ENCODE measurements at regions not wholly inside any gene's neighbourhood (a gene's known extent, or its start where the extent isn't known, plus 50 kb on each side); places are given as distances from the start of the nearest gene placed in this dataset.
A peak's percentile ranks its signal among the peaks of the same experiment; 100 is the strongest.

DNA sequence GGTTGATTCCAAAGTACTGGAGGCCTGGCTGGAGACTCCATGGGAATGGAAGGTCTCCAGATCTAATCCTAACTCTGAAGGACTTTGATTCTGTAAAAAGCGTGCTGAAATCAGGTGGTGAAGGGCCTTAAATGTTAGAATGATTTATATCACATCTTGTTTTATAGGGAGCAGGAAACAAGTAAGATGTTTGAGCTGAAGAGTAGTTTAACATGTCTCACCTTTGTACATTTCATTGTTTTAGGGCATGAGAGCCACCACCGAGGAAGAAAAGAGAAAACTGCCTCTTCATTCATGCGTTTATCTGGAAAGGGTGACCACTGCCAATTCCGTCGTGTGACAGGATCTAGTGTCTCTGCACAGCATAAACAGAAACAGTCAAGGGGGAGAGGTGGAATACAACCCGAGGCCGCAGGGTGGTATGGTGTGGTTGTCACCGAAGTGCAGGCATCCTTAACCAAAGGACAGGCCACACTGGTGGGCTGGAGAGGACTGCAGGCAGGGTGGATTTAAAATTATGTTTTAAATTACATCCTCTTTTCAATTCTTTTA lies 445.3 kb downstream of the SLC4A3 start:
- no peak overlapping the region for H3K27ac ChIP-seq
- no peak overlapping the region for H3K4me3 ChIP-seq
- no peak for DNase-seq (ENCODE audit: low spot score)
- 65% methylated on average over 8 of the region's 8 CpGs for WGBS
- H3K4me1 ChIP-seq (replicated peaks), result no peaks in the 10 kb centered on the region
- no peaks in the 10 kb centered on the region for H3K36me3 ChIP-seq
- H3K27me3 ChIP-seq (replicated peaks; ENCODE audit: insufficient read depth), result no peaks in the 10 kb centered on the region
- TF ChIP-seq POLR2A (IDR thresholded peaks at IDR 0.05), result no peak
- no peak for TF ChIP-seq POLR2AphosphoS5 (IDR thresholded peaks at IDR 0.05)
- TF ChIP-seq, protein P1, sequence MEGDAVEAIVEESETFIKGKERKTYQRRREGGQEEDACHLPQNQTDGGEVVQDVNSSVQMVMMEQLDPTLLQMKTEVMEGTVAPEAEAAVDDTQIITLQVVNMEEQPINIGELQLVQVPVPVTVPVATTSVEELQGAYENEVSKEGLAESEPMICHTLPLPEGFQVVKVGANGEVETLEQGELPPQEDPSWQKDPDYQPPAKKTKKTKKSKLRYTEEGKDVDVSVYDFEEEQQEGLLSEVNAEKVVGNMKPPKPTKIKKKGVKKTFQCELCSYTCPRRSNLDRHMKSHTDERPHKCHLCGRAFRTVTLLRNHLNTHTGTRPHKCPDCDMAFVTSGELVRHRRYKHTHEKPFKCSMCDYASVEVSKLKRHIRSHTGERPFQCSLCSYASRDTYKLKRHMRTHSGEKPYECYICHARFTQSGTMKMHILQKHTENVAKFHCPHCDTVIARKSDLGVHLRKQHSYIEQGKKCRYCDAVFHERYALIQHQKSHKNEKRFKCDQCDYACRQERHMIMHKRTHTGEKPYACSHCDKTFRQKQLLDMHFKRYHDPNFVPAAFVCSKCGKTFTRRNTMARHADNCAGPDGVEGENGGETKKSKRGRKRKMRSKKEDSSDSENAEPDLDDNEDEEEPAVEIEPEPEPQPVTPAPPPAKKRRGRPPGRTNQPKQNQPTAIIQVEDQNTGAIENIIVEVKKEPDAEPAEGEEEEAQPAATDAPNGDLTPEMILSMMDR (IDR thresholded peaks at IDR 0.05), result no peak
- intact Hi-C loops (cut with DNase I), result no loop called here
- H3K9me3 ChIP-seq, result no peaks in the 10 kb centered on the region

DNA sequence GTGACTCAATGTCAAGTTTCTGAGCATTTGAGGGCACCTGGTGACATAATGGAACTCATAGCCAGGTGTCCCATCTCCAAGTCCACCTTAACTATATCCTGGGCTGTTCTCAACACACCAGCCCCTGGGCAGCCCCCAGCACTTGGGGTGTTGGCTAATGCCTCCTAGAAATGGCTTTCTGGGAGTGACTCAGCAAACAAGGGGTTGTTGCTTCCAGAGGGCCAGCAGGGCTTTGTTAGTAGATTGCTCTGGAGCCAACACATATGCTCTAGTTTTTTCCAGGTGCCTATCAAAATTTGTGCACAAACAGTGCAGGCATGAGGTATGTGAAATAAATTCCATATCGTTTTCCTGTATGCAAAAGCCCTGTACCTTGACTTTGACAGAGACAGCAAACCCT lies 448.4 kb downstream of the SLC4A3 start:
- intact Hi-C loops (cut with DNase I), result no loop called here
- no peak overlapping the region for H3K4me3 ChIP-seq
- H3K4me1 ChIP-seq (replicated peaks), result no peaks in the 10 kb centered on the region
- TF ChIP-seq POLR2AphosphoS5 (IDR thresholded peaks at IDR 0.05) (no peak), POLR2A (IDR thresholded peaks at IDR 0.05) (no peak)
- TF ChIP-seq, protein P1 (IDR thresholded peaks at IDR 0.05), result no peak
- H3K27me3 ChIP-seq (replicated peaks; ENCODE audit: insufficient read depth), result no peaks in the 10 kb centered on the region
- no peak for DNase-seq (ENCODE audit: low spot score)
- no peak overlapping the region for H3K27ac ChIP-seq
- no peaks in the 10 kb centered on the region for H3K9me3 ChIP-seq
- 68% methylated on average over 1 of the region's 1 CpG for WGBS
- H3K36me3 ChIP-seq, result no peaks in the 10 kb centered on the region

DNA sequence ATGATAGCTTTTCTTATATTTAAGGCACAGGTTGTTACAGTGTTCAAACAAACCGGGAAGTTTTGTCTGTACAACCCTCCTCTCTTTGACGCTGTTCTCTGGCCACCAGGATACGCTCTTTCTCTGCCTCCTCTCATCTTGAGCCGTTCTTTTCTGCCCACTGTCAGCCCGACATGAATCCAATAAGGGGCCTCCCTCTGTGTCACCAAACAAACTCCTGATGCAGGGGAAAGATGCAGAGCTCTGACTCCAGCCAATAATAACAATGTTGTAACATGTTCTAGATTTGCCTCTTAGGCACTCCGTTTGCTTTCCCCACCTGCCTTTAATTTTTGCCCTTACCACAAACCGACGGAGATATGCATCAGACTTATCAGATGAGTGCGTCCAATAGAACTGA lies 449.3 kb downstream of the SLC4A3 start:
- no peaks in the 10 kb centered on the region for H3K4me1 ChIP-seq (replicated peaks)
- intact Hi-C loops (cut with DNase I), result no loop called here
- H3K27ac ChIP-seq, result no peak overlapping the region
- no peak overlapping the region for H3K4me3 ChIP-seq
- H3K9me3 ChIP-seq, result no peaks in the 10 kb centered on the region
- 26% methylated on average over 9 of the region's 9 CpGs for WGBS
- no peaks in the 10 kb centered on the region for H3K27me3 ChIP-seq (replicated peaks; ENCODE audit: insufficient read depth)
- DNase-seq (ENCODE audit: low spot score), result peak; percentile 10
- no peaks in the 10 kb centered on the region for H3K36me3 ChIP-seq
- TF ChIP-seq, protein P1 (IDR thresholded peaks at IDR 0.05), result peak in 1 of 4 experiments; percentile 28
- TF ChIP-seq POLR2AphosphoS5 (IDR thresholded peaks at IDR 0.05), result no peak

DNA sequence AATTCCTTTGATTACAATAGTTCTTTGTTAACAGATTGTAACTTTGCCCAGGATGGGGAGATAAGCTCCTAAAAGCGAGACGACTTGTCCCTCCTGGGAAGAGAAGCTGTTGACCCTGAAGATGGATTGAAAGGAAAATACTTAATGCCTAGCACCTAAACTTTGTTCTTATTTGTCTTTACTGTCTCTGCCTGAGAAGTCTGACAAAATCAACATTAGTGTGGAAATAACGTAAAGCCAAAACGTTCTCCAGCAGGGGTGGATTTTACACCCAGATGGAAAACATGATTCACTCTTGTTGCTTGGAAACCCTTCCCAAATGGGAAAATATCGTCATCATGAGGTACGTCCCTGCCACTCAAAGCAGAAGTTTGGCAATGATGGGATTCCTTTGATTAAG lies 450.1 kb downstream of the SLC4A3 start:
- H3K36me3 ChIP-seq, result no peaks in the 10 kb centered on the region
- intact Hi-C loops (cut with DNase I), result no loop called here
- TF ChIP-seq, protein P1 (IDR thresholded peaks at IDR 0.05), result no peak
- no peak for TF ChIP-seq POLR2A (IDR thresholded peaks at IDR 0.05)
- H3K27me3 ChIP-seq (replicated peaks; ENCODE audit: insufficient read depth), result no peaks in the 10 kb centered on the region
- DNase-seq (ENCODE audit: low spot score), result no peak
- H3K4me3 ChIP-seq, result no peak overlapping the region
- no peaks in the 10 kb centered on the region for H3K9me3 ChIP-seq
- no peak overlapping the region for H3K27ac ChIP-seq
- WGBS, result 21% methylated on average over 6 of the region's 6 CpGs
- no peaks in the 10 kb centered on the region for H3K4me1 ChIP-seq (replicated peaks)

DNA sequence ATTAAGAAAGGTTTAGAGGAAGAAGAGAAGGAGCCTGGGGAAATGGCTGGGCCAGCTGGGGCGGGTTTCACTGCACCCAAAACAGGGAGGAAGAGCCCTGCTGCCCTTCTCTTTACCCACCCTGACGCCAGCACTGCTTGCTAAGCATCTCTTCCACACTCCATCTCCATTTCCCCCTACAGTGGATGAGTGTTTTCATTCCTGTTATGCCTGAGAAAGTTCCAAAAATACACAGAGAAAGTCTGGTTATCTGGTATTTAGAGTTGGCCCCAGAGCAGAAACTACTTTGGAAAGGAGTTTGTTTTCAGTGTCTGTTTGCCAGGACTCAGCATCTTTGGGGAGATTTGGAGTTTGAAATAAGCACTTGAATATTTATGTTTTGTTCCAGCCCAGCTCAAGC lies 451.0 kb downstream of the SLC4A3 start:
- TF ChIP-seq POLR2AphosphoS5 (IDR thresholded peaks at IDR 0.05) (no peak), POLR2A (IDR thresholded peaks at IDR 0.05) (no peak)
- TF ChIP-seq, protein P1 (IDR thresholded peaks at IDR 0.05), result no peak
- WGBS, result 58% methylated on average over 2 of the region's 2 CpGs
- no peak for DNase-seq (ENCODE audit: low spot score)
- Histone ChIP-seq H3K4me1 (replicated peaks) (no peaks in the 10 kb centered on the region), H3K4me3 (no peak overlapping the region), H3K9me3 (no peaks in the 10 kb centered on the region), H3K27ac (no peak overlapping the region), H3K27me3 (replicated peaks; ENCODE audit: insufficient read depth) (no peaks in the 10 kb centered on the region), H3K36me3 (no peaks in the 10 kb centered on the region)
- intact Hi-C loops (cut with DNase I), result no loop called here
